Ovary (tissue), 7 donors: ENCODE measurements at regions not wholly inside any gene's neighbourhood (a gene's known extent, or its start where the extent isn't known, plus 50 kb on each side); places are given as distances from the start of the nearest gene placed in this dataset.

Experiments
- DNase-seq, 5 donors: peaks; one replicate each; pipeline ENCODE4 v3.0.0-alpha.2; 2019 to 2020
- H3K27ac ChIP-seq, 2 donors: fragments of 200-600 bp; one replicate each; pipeline versions ENCODE4 v1.5.1 to v1.8.0; 2019 to 2022
- H3K27me3 ChIP-seq: fragments of 200-600 bp; one replicate; pipeline ENCODE4 v1.8.0; 2022
- H3K36me3 ChIP-seq: fragments of 200-600 bp; sonication (generic); one replicate; pipeline ENCODE4 v1.5.1; 2019
- H3K4me1 ChIP-seq: one replicate; pipeline ENCODE4 v1.8.1; 2013; ENCODE audit warnings: mild to moderate bottlenecking, moderate library complexity; ENCODE audit not compliant: insufficient read depth
- H3K4me3 ChIP-seq: fragments of 200-600 bp; sonication (generic); one replicate; pipeline ENCODE4 v1.5.1; 2017
- H3K9me3 ChIP-seq, 2 donors: fragments of 200-600 bp in 1 of 2; sonication (generic) in 1 of 2; one replicate each; pipeline versions ENCODE4 v1.5.1 to v1.8.1; 2013 to 2019; ENCODE audit warnings: mild to moderate bottlenecking in 1 of 2, moderate library complexity in 1 of 2
- CTCF ChIP-seq, 3 donors: fragments of 450-650 bp in 2 of 3; fragments of 200-600 bp in 1 of 3; IDR thresholded peaks; one replicate each; pipeline versions ENCODE4 v1.5.1 to v1.8.0; 2016 to 2022; ENCODE audit warnings: antibody characterized with exemption in 3 of 3, mild to moderate bottlenecking in 1 of 3
- EP300 ChIP-seq: sonication (generic); formaldehyde crosslinking; IDR thresholded peaks from one replicate; pipeline ENCODE4 v1.6.1; 2017; ENCODE audit warnings: antibody characterized with exemption
- POLR2A ChIP-seq: fragments of 450-650 bp; IDR thresholded peaks from one replicate; pipeline ENCODE4 v1.6.1; 2017; ENCODE audit warnings: antibody characterized with exemption, mild to moderate bottlenecking, moderate library complexity
- WGBS, 3 donors: extraction: QIAGEN DNeasy Blood & Tissue Kit in 1 of 3; methylation state at CpG; one replicate each; pipeline versions ENCODE4 v1.1.5 to v1.1.7; 2013 to 2017; 5-methylcytosine and 5-hydroxymethylcytosine counted together
- intact Hi-C, 4 donors: fragments of 100-400 bp; cut with DNase I; formaldehyde crosslinking; loops; one replicate each; pipeline versions ENCODE4 v1.11.0 to v1.15.1; 2022 to 2023
- donor health status: DM: no; HTN: no; CAD: no; lungs with moderate emphysema.
- donor health status: DM: no; HTN: no; CAD: no.
- donor health status: Bipolar disorder and iron deficiency.
- donor health status: DM: no; HTN: no; CAD: no.
- donor health status: DM: yes; HTN: yes; CAD: no.

GRCh38 chr1:38126970-38127369 lies 80.4 kb upstream of the POU3F1 start:
- TF ChIP-seq EP300 (no peak), CTCF (IDR thresholded peaks at IDR 0.05) (no peak), POLR2A (no peak)
- H3K36me3 ChIP-seq: no peaks in the 10 kb centered on the region
- H3K27ac ChIP-seq: no peak overlapping the region
- 60 to 74% (median 63%) methylated on average over 8 of the region's 8 CpGs for WGBS, 3 donors
- no peaks in the 10 kb centered on the region for H3K27me3 ChIP-seq
- H3K4me3 ChIP-seq: no peak overlapping the region
- H3K4me1 ChIP-seq: no peaks in the 10 kb centered on the region
- intact Hi-C loops: no loop called here
- no peak for DNase-seq
- no peaks in the 10 kb centered on the region for H3K9me3 ChIP-seq

GRCh38 chr1:38125837-38126520 lies 79.4 kb upstream of the POU3F1 start:
- Histone ChIP-seq H3K9me3 (no peaks in the 10 kb centered on the region), H3K27ac (no peak overlapping the region), H3K27me3 (no peaks in the 10 kb centered on the region), H3K4me1 (no peaks in the 10 kb centered on the region), H3K36me3 (no peaks in the 10 kb centered on the region), H3K4me3 (no peak overlapping the region)
- TF ChIP-seq POLR2A (no peak), EP300 (no peak)
- WGBS, 3 donors: 89 to 91% (median 89%) methylated on average over 21 of the region's 21 CpGs
- DNase-seq: no peak
- intact Hi-C loops: no loop called here

GRCh38 chr1:38125016-38125415 lies 78.4 kb upstream of the POU3F1 start:
- Histone ChIP-seq H3K4me1 (no peaks in the 10 kb centered on the region), H3K36me3 (no peaks in the 10 kb centered on the region), H3K9me3 (no peaks in the 10 kb centered on the region), H3K4me3 (no peak overlapping the region), H3K27ac (no peak overlapping the region), H3K27me3 (no peaks in the 10 kb centered on the region)
- 87 to 95% (median 90%) methylated on average over 5 of the region's 5 CpGs for WGBS, 3 donors
- intact Hi-C loops: no loop called here
- no peak for DNase-seq
- no peak for TF ChIP-seq EP300
- TF ChIP-seq CTCF (IDR thresholded peaks at IDR 0.05): no peak
- no peak for TF ChIP-seq POLR2A

- 72 to 79% (median 78%) methylated on average over 19 of the region's 19 CpGs for WGBS, 3 donors
- no peaks in the 10 kb centered on the region for H3K27me3 ChIP-seq
- no peak for DNase-seq
These were observed 77.0 kb upstream of the POU3F1 start for GRCh38 chr1:38123356-38124135.

More at GRCh38 chr1:38123356-38124135, 77.0 kb upstream of the POU3F1 start:
- TF ChIP-seq CTCF (IDR thresholded peaks at IDR 0.05) (no peak), EP300 (no peak), POLR2A (no peak)
- H3K36me3 ChIP-seq: no peaks in the 10 kb centered on the region
- H3K4me1 ChIP-seq: no peaks in the 10 kb centered on the region
- intact Hi-C loops: no loop called here
- H3K9me3 ChIP-seq: no peaks in the 10 kb centered on the region
- no peak overlapping the region for H3K4me3 ChIP-seq
- H3K27ac ChIP-seq: no peak overlapping the region
